Thoracic aorta (tissue), 2 donors: ENCODE measurements at regions not wholly inside any gene's neighbourhood (a gene's known extent, or its start where the extent isn't known, plus 50 kb on each side); places are given as distances from the start of the nearest gene placed in this dataset.
"Not testable (repeated sequence)": the region's sequence is repeated elsewhere in the genome, so short reads cannot be mapped to it uniquely, and the experiment has no call there.

Source experiments
- ATAC-seq: fragments of 150-250 bp; one replicate; pipeline ENCODE4 v1.8.0; 2017; ENCODE audit warnings: low read depth; ENCODE audit not compliant: insufficient number of reproducible peaks, low FRiP score
- DNase-seq: peaks from one replicate; pipeline ENCODE4 v3.0.0-alpha.2; 2020; ENCODE audit warnings: low spot score
- H3K27ac ChIP-seq, 2 donors: fragments of 200-600 bp; sonication (generic); 1 replicate in 1 of 2; 2 replicates in 1 of 2; pipeline ENCODE4 v1.5.1; 2016; ENCODE audit warnings: mild to moderate bottlenecking in 2 of 2, moderate library complexity in 2 of 2
- H3K27me3 ChIP-seq: fragments of 200-600 bp; sonication (generic); replicated peaks from 2 replicates; pipeline ENCODE4 v1.6.0; 2016; ENCODE audit warnings: mild to moderate bottlenecking; ENCODE audit not compliant: insufficient read depth
- H3K36me3 ChIP-seq: fragments of 200-600 bp; sonication (generic); one replicate; pipeline ENCODE4 v1.5.1; 2016
- H3K4me1 ChIP-seq, 2 donors: fragments of 200-600 bp; sonication (generic); 1 replicate in 1 of 2; 2 replicates in 1 of 2; pipeline versions ENCODE4 v1.5.1 to v1.6.0; 2016; ENCODE audit warnings: low read depth in 2 of 2, mild to moderate bottlenecking in 1 of 2; ENCODE audit not compliant: control insufficient read depth in 1 of 2
- H3K4me3 ChIP-seq: fragments of 200-600 bp; sonication (generic); 2 replicates; pipeline ENCODE4 v1.5.1; 2016; ENCODE audit warnings: mild to moderate bottlenecking
- H3K9me3 ChIP-seq: fragments of 200-600 bp; sonication (generic); 2 replicates; pipeline ENCODE4 v1.5.1; 2016

DNA sequence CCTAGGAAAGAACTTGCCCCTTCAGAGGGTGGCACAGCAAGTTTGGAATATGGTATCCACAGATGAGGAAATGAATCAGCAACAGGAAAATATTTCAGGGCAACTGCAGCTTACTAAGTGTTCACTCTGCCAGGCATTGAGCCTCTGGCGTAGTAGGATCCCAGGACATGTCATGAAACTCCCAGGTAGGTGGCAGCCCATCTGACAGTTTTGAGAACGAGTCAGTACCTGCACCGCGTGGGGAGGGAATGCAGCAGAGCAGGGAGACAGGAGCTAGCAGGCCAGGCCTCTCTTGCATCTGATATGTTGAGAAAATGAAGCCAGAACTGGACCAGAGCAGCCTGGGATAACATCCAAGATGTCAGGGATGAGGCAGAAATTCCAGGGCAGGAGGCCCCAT, 208.6 kb downstream of the BCL2L11 start:
- H3K9me3 ChIP-seq, H3K27me3 ChIP-seq, ATAC-seq, H3K27ac ChIP-seq, H3K4me3 ChIP-seq, H3K4me1 ChIP-seq, DNase-seq, H3K36me3 ChIP-seq: not testable (repeated sequence)

DNA sequence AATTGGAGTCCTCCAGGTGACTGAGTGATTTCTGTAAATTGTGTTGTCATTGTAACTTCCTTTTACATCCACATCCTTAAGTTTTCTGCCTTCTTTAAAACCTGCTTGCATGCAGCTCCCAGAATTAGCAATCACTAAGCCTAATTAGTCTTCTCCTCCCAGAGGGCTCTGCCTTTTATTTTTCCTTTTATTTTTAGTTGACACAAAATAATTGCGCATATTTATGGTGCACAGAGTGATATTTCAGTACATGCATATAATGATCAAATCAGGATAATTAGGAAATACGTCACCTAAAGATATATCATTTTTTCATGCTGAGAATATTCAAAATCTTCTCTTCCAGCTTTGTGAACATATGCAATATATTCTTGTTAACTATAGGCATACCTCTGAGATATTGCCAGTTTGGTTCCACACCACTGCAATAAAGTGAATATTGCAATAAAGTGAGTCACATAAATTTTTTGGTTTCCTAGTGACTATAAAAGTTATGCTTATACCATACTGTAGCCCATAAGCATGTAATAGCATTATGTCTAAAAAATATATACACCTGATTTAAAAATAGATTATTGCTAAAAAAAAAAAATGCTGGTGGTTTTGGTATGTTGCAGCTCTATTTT, 210.5 kb downstream of the BCL2L11 start:
- not testable (repeated sequence) for H3K27me3 ChIP-seq, ATAC-seq, DNase-seq, H3K27ac ChIP-seq, H3K4me1 ChIP-seq, H3K9me3 ChIP-seq, H3K4me3 ChIP-seq, H3K36me3 ChIP-seq

DNA sequence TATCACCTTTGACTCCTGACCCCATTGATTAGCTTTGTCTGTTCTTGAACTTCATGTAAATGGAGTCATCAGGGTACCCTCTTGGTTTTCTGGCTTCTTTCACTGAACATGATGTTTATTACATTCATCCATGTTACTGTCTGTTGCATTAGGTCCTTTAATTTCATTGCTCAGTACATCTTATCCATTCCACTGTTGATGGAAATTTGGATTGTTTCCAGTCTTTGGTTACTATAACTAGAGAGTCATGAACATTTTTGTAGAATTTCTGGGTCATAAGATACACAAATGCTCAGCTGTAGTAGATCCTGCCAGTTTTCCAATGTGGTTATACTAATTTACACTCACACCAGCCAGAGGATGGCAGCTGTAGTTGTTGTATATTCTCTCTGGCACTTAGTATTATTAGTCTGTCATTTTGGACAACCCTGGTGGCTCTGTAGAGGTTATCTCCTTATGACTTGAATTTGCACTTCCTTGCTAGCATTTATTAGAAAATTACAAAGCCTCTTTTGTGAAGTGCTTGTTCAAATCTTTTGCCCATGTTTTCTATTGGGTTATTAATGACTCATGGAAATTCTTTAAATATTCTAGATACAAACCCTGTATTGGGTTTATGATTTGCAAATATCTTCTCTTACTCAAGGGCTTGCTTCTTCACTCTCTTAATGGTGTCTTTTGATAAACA, 214.7 kb downstream of the BCL2L11 start:
- not testable (repeated sequence) for DNase-seq, H3K27me3 ChIP-seq, H3K9me3 ChIP-seq, H3K4me1 ChIP-seq, H3K27ac ChIP-seq, H3K36me3 ChIP-seq, H3K4me3 ChIP-seq, ATAC-seq

DNA sequence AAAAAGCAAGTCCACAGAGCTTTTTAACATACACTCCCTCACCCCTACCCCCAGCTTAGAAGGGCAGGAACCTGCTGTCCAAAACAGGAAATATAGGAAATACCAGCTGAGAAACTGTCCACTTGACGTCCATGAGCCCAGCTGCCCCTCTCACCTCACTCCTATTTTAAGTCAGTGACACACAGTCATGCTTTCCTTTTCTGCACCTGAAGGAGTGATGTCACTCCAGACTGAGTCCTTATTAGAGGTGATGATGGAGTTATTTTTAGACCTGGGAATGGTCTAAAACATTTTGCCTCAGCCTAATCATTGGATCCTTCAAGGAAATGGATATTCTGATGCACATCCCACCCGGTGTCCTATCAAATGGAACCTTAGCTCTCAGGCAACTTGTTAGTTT, 217.8 kb downstream of the BCL2L11 start:
- not testable (repeated sequence) for H3K4me1 ChIP-seq, H3K9me3 ChIP-seq, ATAC-seq, H3K4me3 ChIP-seq, H3K36me3 ChIP-seq, DNase-seq, H3K27me3 ChIP-seq, H3K27ac ChIP-seq

DNA sequence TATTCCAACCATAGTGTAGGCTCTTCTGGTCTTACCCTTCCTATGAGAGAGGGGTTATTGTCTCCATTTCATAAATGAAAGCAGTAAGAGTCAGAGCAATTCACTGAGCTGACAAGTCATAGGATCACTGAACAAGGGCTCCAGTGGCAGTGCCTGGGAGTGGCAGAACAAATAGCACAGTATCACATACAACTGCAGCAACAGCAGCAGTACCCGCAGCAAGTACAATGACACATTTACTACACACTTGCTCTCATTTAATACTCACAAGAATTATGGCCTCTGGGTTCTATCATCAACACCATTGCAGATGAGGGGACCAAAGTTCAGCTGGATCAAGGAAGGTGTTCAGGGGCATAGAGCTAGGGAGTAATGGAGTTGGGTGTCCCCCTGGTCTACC, 218.8 kb downstream of the BCL2L11 start:
- not testable (repeated sequence) for H3K4me3 ChIP-seq, H3K27me3 ChIP-seq, ATAC-seq, H3K36me3 ChIP-seq, DNase-seq, H3K27ac ChIP-seq, H3K4me1 ChIP-seq, H3K9me3 ChIP-seq

DNA sequence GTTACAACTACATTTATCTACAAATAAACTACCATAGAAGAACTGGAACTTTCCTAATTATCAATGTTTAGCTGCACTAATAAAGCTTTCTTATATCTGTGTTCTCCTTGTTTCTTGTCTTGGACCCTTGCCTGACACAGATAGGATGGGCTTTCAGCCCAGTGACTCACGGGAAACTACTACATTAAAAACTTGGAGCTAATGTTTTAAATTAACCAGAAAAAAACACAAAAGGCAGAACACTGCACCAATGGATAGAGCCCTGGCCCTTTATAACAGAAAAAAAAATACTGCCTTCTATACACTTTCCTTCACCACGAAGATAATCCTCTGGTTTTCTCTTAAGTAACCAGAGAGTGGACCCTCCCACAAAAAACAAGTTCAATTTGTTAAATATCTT, 223.9 kb downstream of the BCL2L11 start:
- H3K27me3 ChIP-seq, H3K4me3 ChIP-seq, H3K36me3 ChIP-seq, H3K27ac ChIP-seq, H3K4me1 ChIP-seq, DNase-seq, ATAC-seq, H3K9me3 ChIP-seq: not testable (repeated sequence)

DNA sequence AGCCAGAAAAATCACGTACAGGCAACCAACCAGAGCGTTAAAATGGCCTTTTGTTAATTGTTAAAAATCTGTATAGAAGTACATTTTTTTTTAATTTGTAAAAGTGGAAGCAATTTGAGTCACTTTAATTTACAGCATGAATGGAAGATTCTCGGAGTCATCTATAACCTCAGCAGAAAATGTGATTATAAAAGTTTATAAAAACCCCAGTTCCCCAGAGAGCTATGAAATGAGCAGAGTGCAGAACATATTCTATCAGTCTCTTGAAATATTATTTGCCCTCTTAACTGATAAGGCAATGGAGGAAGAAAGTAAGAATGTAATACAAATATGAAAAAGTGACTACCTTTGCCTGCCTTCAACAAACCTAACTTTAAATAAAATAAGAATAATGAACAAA, 224.7 kb downstream of the BCL2L11 start:
- not testable (repeated sequence) for H3K4me3 ChIP-seq, H3K27ac ChIP-seq, DNase-seq, H3K27me3 ChIP-seq, ATAC-seq, H3K36me3 ChIP-seq, H3K4me1 ChIP-seq, H3K9me3 ChIP-seq

DNA sequence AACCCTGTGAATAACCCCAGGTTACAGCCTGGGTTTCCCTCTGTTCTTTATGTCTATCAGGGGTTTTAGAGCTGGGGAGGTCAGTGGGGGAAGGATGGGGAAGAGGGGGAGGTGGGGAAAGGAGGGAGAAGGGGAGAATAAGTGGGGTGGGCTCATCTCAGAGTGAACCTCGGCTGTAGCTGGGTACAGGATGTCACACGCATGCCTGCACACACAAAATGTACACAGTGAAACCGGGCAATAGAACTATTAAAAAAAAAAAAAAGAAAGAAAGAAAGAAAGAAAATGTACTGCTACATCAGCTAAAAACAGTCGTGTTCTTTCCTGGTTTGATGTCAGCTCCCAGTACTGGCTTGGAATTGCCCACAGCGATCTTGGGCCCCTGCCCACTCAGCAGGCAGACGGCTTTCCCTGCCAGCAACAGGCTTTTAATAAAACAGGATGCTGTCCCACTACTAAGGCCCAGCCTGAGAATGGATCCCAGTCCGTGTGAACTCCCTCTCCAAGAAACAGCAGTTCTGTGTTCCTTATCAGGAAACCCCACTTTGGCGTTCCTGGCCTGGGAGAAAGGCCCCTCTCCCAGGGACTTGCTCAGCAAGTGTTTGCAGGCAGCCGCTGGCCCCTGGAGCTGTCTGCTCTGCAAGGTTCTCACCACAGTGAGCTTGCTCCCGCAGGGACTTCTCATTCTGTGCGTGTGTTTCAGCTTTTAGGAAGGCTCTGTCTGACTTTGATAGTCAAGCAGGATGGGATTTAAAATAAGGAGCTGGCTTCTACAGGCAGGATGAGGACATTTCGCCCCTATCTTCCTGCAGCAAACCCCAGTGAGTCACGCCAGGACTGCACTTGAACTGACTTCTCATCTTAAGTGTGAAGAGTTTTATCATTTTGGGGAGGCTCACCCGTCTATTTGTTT, 225.6 kb downstream of the BCL2L11 start:
- H3K9me3 ChIP-seq, H3K36me3 ChIP-seq, H3K4me1 ChIP-seq, H3K27me3 ChIP-seq: not testable (repeated sequence)
- Histone ChIP-seq H3K4me3 (peak overlapping the region; percentile 29), H3K27ac (peak overlapping the region in 1 of 2 donors; percentile 65)
- peak; percentile 81 for ATAC-seq
- DNase-seq, result peak; percentile 5

DNA sequence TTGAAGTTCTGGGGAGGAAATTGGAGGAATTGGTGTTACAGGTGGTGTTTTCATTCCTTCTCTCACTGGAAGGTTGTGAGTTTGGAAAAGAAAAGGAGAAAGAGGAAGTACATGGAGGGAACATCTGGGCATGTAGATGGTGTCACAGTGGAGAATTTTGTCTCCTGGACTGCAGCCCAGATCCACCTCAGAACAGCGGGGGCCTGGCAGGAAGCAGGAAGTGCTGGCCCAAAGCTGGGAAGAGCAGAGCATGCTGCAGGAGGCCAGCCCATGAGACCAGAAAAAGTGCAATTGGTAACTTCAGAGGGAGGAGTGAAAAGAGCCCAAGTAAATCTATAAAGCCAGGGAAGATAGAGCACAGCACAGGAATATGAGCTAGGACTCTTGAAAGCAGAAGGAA, 227.0 kb downstream of the BCL2L11 start:
- ATAC-seq, H3K4me3 ChIP-seq, H3K36me3 ChIP-seq, H3K4me1 ChIP-seq, H3K27me3 ChIP-seq, DNase-seq, H3K27ac ChIP-seq, H3K9me3 ChIP-seq: not testable (repeated sequence)

DNA sequence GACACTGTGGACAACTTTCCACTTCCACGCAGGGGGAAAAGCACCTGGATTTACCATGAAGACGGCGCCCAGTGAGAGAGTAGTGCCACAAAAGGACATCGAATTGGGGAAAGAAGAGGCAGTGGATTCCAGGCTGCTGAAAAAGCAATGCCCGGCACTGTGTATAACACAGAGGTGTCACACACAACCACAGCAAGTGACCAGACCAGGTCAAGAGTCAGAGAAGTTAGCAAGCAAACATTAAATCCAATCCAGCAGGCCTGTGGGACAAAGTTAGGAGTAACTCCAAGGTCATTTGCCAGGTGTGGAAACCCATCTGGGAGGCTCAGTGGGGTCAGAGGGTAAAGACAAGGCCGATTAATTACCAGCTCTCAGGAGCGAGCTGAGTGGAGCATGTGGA, 227.6 kb downstream of the BCL2L11 start:
- not testable (repeated sequence) for ATAC-seq, H3K27me3 ChIP-seq, H3K4me1 ChIP-seq, H3K9me3 ChIP-seq, DNase-seq, H3K4me3 ChIP-seq, H3K27ac ChIP-seq, H3K36me3 ChIP-seq

DNA sequence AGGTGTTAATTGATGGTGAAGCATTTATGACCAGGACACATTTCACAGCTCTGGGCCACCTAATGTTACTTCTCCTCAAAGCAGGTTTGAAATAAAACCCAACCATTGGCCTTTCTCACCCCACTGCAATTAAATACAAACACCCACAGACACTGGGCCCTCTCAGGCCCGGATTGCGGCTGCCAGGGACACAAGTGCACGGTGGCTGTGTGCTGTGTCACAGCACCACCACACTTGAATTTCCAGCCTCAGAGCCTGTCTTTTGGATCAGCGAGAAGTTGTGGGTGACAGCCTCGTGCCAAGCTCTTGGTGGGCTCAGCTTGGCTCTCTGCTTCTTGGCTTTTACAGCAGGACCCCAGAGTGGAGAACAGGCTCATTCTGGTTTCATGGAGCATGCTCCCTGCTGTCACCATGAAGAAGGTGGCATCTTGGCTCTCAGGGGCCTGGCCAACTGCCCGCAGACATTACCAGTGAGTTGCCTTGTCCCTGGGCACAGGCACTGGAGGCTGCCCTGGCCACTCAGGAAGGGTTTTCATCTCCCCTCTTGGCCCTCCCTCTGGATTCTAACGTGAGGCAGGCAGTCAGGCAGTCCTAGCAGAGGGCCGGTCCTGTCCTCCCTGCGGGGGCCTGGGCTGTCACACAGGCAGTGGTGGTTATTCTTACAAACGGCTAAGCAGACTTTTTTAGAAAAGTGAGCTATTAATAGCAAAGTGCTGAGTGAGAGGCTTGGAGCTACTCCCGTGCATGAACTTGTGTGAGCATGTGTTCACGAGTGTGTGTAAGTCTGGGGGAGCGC, 234.5 kb downstream of the BCL2L11 start:
- Histone ChIP-seq H3K27ac (peak overlapping the region; percentile 61 to 70), H3K4me3 (peak overlapping the region; percentile 29), H3K4me1 (peaks cover 2 to 13% of the 10 kb centered on the region in 2 donors)
- peak; percentile 6 for DNase-seq
- not testable (repeated sequence) for H3K36me3 ChIP-seq, H3K9me3 ChIP-seq, H3K27me3 ChIP-seq
- ATAC-seq, result peak; percentile 70
